ENCODE measurements at regions not wholly inside any gene's neighbourhood (a gene's known extent, or its start where the extent isn't known, plus 50 kb on each side); places are given as distances from the start of the nearest gene placed in this dataset.

- Histone ChIP-seq H3K27me3 (ENCODE audit: insufficient read depth, low read length) (no peaks in the 10 kb centered on the region), H2AFZ (ENCODE audit: low read depth, low read length, poor library complexity, severe bottlenecking) (no peak overlapping the region), H3K9me2 (ENCODE audit: insufficient read depth) (no peaks in the 10 kb centered on the region), H3K4me2 (ENCODE audit: low read length) (no peak overlapping the region), H3K36me3 (ENCODE audit: control insufficient read depth in 1 of 2, insufficient read depth in 2 of 2, low read length in 2 of 2) (no peaks in the 10 kb centered on the region), H4K20me1 (ENCODE audit: insufficient read depth) (no peaks in the 10 kb centered on the region), H3K9ac (ENCODE audit: low read length) (no peak overlapping the region), H3K9me3 (ENCODE audit: control insufficient read depth in 1 of 2, insufficient read depth in 1 of 2, low read depth in 1 of 2, low read length in 2 of 2) (no peaks in the 10 kb centered on the region), H3K4me3 (replicated peaks in 1 of 2; ENCODE audit: low read depth in 1 of 2, low read length in 2 of 2) (no peak overlapping the region), H3K27ac (ENCODE audit: low read depth, low read length) (no peak overlapping the region), H3K79me2 (ENCODE audit: insufficient read depth, low read length) (no peaks in the 10 kb centered on the region), H3K4me1 (ENCODE audit: control insufficient read depth in 1 of 2, insufficient read depth in 2 of 2, low read length in 2 of 2) (no peaks in the 10 kb centered on the region)
- ATAC-seq: no peak
- CTCF ChIA-PET: no interaction called here
- DNase-seq (ENCODE audit: low read depth, low spot score): no peak
- intact Hi-C loops (cut with micrococcal nuclease): no loop called here
- TF ChIP-seq EZH2 (IDR thresholded peaks at IDR 0.05): no peak
- TF ChIP-seq RAD21 (IDR thresholded peaks at IDR 0.05; ENCODE audit: low read depth): no peak
- TF ChIP-seq ELF1 (IDR thresholded peaks at IDR 0.05; ENCODE audit: borderline replicate concordance, low read depth): no peak
- TF ChIP-seq MAX (IDR thresholded peaks at IDR 0.05): no peak
- no peak for TF ChIP-seq EGR1 (IDR thresholded peaks at IDR 0.05; ENCODE audit: low read depth)
- TF ChIP-seq CBX3 (IDR thresholded peaks at IDR 0.05; ENCODE audit: low read depth): no peak
- no peak for TF ChIP-seq JUND (IDR thresholded peaks at IDR 0.05)
- TF ChIP-seq ZNF274 (IDR thresholded peaks at IDR 0.05; ENCODE audit: low read depth, low read length): no peak
- no peak for TF ChIP-seq CEBPB (IDR thresholded peaks at IDR 0.05; ENCODE audit: low read depth)
- TF ChIP-seq EZH2phosphoT487 (IDR thresholded peaks at IDR 0.05; ENCODE audit: borderline replicate concordance): no peak
- no peak for TF ChIP-seq ZFX (IDR thresholded peaks at IDR 0.05)
- TF ChIP-seq ZBTB33 (IDR thresholded peaks at IDR 0.05; ENCODE audit: extremely low read depth, insufficient replicate concordance, low read length): no peak
- TF ChIP-seq ATF3 (IDR thresholded peaks at IDR 0.05): no peak
- no peak for TF ChIP-seq REST (IDR thresholded peaks at IDR 0.05; ENCODE audit: low read depth)
- TF ChIP-seq SP1 (IDR thresholded peaks at IDR 0.05; ENCODE audit: low read depth): no peak
- RAD21 ChIA-PET (ENCODE audit: low non-redundant PET in 1 of 2, low total read pairs in 2 of 2, uncharacterized antibody in 2 of 2, unreplicated experiment in 2 of 2): no interaction called here
- POLR2A ChIA-PET: interaction anchor here (0.6 kb wide), 1 partner anchor 210 kb away, joined by 3 read pairs; no protein-coding TSS in a partner anchor
- no TSS peak for BruUV-seq (replicated peaks)
Observed at GRCh38 chr6:96279084-96279483, 242.5 kb upstream of the UFL1 start.
